ENCODE measurements at regions not wholly inside any gene's neighbourhood (a gene's known extent, or its start where the extent isn't known, plus 50 kb on each side); places are given as distances from the start of the nearest gene placed in this dataset.

GRCh38 chrX:13933352-13933751 is 96.3 kb downstream of the GEMIN8 start:
- CTCF ChIA-PET, result no interaction called here
- H3K4me3 ChIP-seq (ENCODE audit: low read depth, low read length, poor library complexity, severe bottlenecking), result no peak overlapping the region
- no peak for TF ChIP-seq CTCF (conservative IDR thresholded peaks at IDR 0.05; ENCODE audit: low read depth, low read length)
- TF ChIP-seq EZH2 (IDR thresholded peaks at IDR 0.05; ENCODE audit: borderline replicate concordance, low read depth, low read length, poor library complexity, severe bottlenecking), result no peak
- intact Hi-C loops (cut with micrococcal nuclease; ENCODE audit: unreplicated experiment), result no loop called here
- no TSS peak for BruUV-seq (replicated peaks)
- H3K9me3 ChIP-seq (ENCODE audit: low read depth, low read length, poor library complexity, severe bottlenecking), result no peaks in the 10 kb centered on the region
- POLR2A ChIA-PET (ENCODE audit: low non-redundant PET), result interaction anchor here (0.6 kb wide), 1 partner anchor 966 kb away, joined by 3 read pairs; no protein-coding TSS in a partner anchor
- no peak overlapping the region for H3K27ac ChIP-seq (ENCODE audit: low read depth, low read length, poor library complexity, severe bottlenecking)
- H3K36me3 ChIP-seq (ENCODE audit: insufficient read depth, low read length, poor library complexity, severe bottlenecking), result no peaks in the 10 kb centered on the region
- peaks cover 24% of the 10 kb centered on the region for H3K27me3 ChIP-seq (replicated peaks; ENCODE audit: insufficient read depth, low read depth, low read length, poor library complexity)
- no peaks in the 10 kb centered on the region for H3K4me1 ChIP-seq (ENCODE audit: insufficient read depth, low read length, poor library complexity, severe bottlenecking)
- no peak for DNase-seq (ENCODE audit: low spot score)

- ChIA-PET CTCF (no interaction called here), POLR2A (ENCODE audit: low non-redundant PET) (no interaction called here)
- TF ChIP-seq CTCF (conservative IDR thresholded peaks at IDR 0.05; ENCODE audit: low read depth, low read length), result no peak
- no peak for TF ChIP-seq EZH2 (IDR thresholded peaks at IDR 0.05; ENCODE audit: borderline replicate concordance, low read depth, low read length, poor library complexity, severe bottlenecking)
- Histone ChIP-seq H3K36me3 (ENCODE audit: insufficient read depth, low read length, poor library complexity, severe bottlenecking) (no peaks in the 10 kb centered on the region), H3K9me3 (ENCODE audit: low read depth, low read length, poor library complexity, severe bottlenecking) (no peaks in the 10 kb centered on the region), H3K4me3 (ENCODE audit: low read depth, low read length, poor library complexity, severe bottlenecking) (no peak overlapping the region), H3K4me1 (ENCODE audit: insufficient read depth, low read length, poor library complexity, severe bottlenecking) (no peaks in the 10 kb centered on the region), H3K27ac (ENCODE audit: low read depth, low read length, poor library complexity, severe bottlenecking) (no peak overlapping the region), H3K27me3 (replicated peaks; ENCODE audit: insufficient read depth, low read depth, low read length, poor library complexity) (peaks cover 15% of the 10 kb centered on the region)
- intact Hi-C loops (cut with micrococcal nuclease; ENCODE audit: unreplicated experiment), result no loop called here
- no TSS peak for BruUV-seq (replicated peaks)
- no peak for DNase-seq (ENCODE audit: low spot score)
These were observed 97.3 kb downstream of the GEMIN8 start for GRCh38 chrX:13932416-13932815.

- Histone ChIP-seq H3K36me3 (ENCODE audit: insufficient read depth, low read length, poor library complexity, severe bottlenecking) (no peaks in the 10 kb centered on the region), H3K4me1 (ENCODE audit: insufficient read depth, low read length, poor library complexity, severe bottlenecking) (no peaks in the 10 kb centered on the region), H3K27me3 (replicated peaks; ENCODE audit: insufficient read depth, low read depth, low read length, poor library complexity) (no peaks in the 10 kb centered on the region), H3K27ac (ENCODE audit: low read depth, low read length, poor library complexity, severe bottlenecking) (no peak overlapping the region), H3K4me3 (ENCODE audit: low read depth, low read length, poor library complexity, severe bottlenecking) (no peak overlapping the region), H3K9me3 (ENCODE audit: low read depth, low read length, poor library complexity, severe bottlenecking) (no peaks in the 10 kb centered on the region)
- no peak for DNase-seq (ENCODE audit: low spot score)
- ChIA-PET CTCF (no interaction called here), POLR2A (ENCODE audit: low non-redundant PET) (no interaction called here)
- TF ChIP-seq EZH2 (IDR thresholded peaks at IDR 0.05; ENCODE audit: borderline replicate concordance, low read depth, low read length, poor library complexity, severe bottlenecking) (no peak), CTCF (conservative IDR thresholded peaks at IDR 0.05; ENCODE audit: low read depth, low read length) (no peak)
- BruUV-seq (replicated peaks), result no TSS peak
- intact Hi-C loops (cut with micrococcal nuclease; ENCODE audit: unreplicated experiment), result no loop called here
These were observed 102.5 kb downstream of the GEMIN8 start for GRCh38 chrX:13927175-13927574.
